Right lobe of liver (tissue), 6 donors: ENCODE measurements at regions not wholly inside any gene's neighbourhood (a gene's known extent, or its start where the extent isn't known, plus 50 kb on each side); places are given as distances from the start of the nearest gene placed in this dataset.

ENCODE experiments used
- ATAC-seq, 4 donors: fragments of 200-7000 bp; cut with Tn5 transposase; one replicate each; pipeline ENCODE4 v1.9.1; 2020; ENCODE audit warnings: mild to moderate bottlenecking in 4 of 4, moderate library complexity in 4 of 4
- DNase-seq, 3 donors: peaks; one replicate each; pipeline ENCODE4 v3.0.0-alpha.2; 2020
- H3K27ac ChIP-seq, 3 donors: fragments of 200-600 bp; one replicate each; pipeline ENCODE4 v1.8.0; 2022
- H3K27me3 ChIP-seq, 2 donors: fragments of 200-600 bp; one replicate each; pipeline ENCODE4 v1.8.0; 2022
- H3K36me3 ChIP-seq, 4 donors: fragments of 200-600 bp; sonication (generic) in 1 of 4; one replicate each; pipeline versions ENCODE4 v1.5.1 to v1.8.0; 2017 to 2022; ENCODE audit warnings: control low read depth in 1 of 4
- H3K4me1 ChIP-seq, 4 donors: fragments of 200-600 bp; sonication (generic) in 1 of 4; one replicate each; pipeline versions ENCODE4 v1.5.1 to v1.8.0; 2017 to 2022; ENCODE audit warnings: control low read depth in 1 of 4
- H3K4me3 ChIP-seq, 3 donors: fragments of 200-600 bp; one replicate each; pipeline ENCODE4 v1.8.0; 2022
- H3K9me3 ChIP-seq, 4 donors: fragments of 200-600 bp; sonication (generic) in 1 of 4; one replicate each; pipeline versions ENCODE4 v1.5.1 to v1.8.0; 2017 to 2022; ENCODE audit warnings: control low read depth in 1 of 4
- CTCF ChIP-seq, 4 donors: fragments of 200-600 bp in 3 of 4; fragments of 450-650 bp in 1 of 4; IDR thresholded peaks; one replicate each; pipeline versions ENCODE4 v1.5.1 to v1.8.0; 2016 to 2022; ENCODE audit warnings: antibody characterized with exemption in 4 of 4, mild to moderate bottlenecking in 2 of 4
- POLR2A ChIP-seq: fragments of 450-650 bp; IDR thresholded peaks from one replicate; pipeline ENCODE4 v1.6.1; 2017; ENCODE audit warnings: antibody characterized with exemption, mild to moderate bottlenecking
- WGBS: methylation state at CpG from one replicate; pipeline ENCODE4 v1.1.6; 2018; ENCODE audit warnings: low coverage, low lambda C conversion rate; ENCODE audit not compliant: insufficient coverage; ENCODE audit errors: missing lambda C conversion rate; 5-methylcytosine and 5-hydroxymethylcytosine counted together
- intact Hi-C, 2 donors: fragments of 100-400 bp; cut with DNase I; formaldehyde crosslinking; loops; one replicate each; pipeline versions ENCODE4 v1.11.2 to v1.14.1; 2022
- donor health status: DM: no; HTN: yes; CAD: no.
- donor health status: DM: no; HTN: no; CAD: no.
- donor health status: DM: no; HTN: no; CAD: no.
- donor health status: DM: no; HTN: yes; CAD: no.
- donor health status: DM: no; HTN: yes; CAD: no.

GRCh38 chrX:140292188-140292587, 212.7 kb downstream of the SOX3 start:
- TF ChIP-seq CTCF (IDR thresholded peaks at IDR 0.05), result no peak
- no peak for TF ChIP-seq POLR2A
- no peaks in the 10 kb centered on the region for H3K36me3 ChIP-seq
- DNase-seq (no peak), ATAC-seq (no peak)
- H3K27ac ChIP-seq, result no peak overlapping the region
- no peaks in the 10 kb centered on the region for H3K9me3 ChIP-seq
- intact Hi-C loops, result no loop called here
- no peak overlapping the region for H3K4me3 ChIP-seq
- 37% methylated on average over 2 of the region's 2 CpGs for WGBS
- no peaks in the 10 kb centered on the region for H3K4me1 ChIP-seq
- no peaks in the 10 kb centered on the region for H3K27me3 ChIP-seq

- ATAC-seq (no peak), DNase-seq (no peak)
- intact Hi-C loops, result no loop called here
- no peaks in the 10 kb centered on the region for H3K4me1 ChIP-seq
- 16% methylated on average over 3 of the region's 3 CpGs for WGBS
- H3K9me3 ChIP-seq, result no peaks in the 10 kb centered on the region
- no peak overlapping the region for H3K4me3 ChIP-seq
- no peaks in the 10 kb centered on the region for H3K27me3 ChIP-seq
- H3K36me3 ChIP-seq, result no peaks in the 10 kb centered on the region
- no peak overlapping the region for H3K27ac ChIP-seq
- TF ChIP-seq CTCF (IDR thresholded peaks at IDR 0.05), result no peak
- TF ChIP-seq POLR2A, result no peak
These were observed 229.9 kb downstream of the SOX3 start for GRCh38 chrX:140274811-140275525.

- H3K27ac ChIP-seq, result no peak overlapping the region
- H3K27me3 ChIP-seq, result no peaks in the 10 kb centered on the region
- TF ChIP-seq POLR2A, result no peak
- TF ChIP-seq CTCF (IDR thresholded peaks at IDR 0.05), result no peak
- ATAC-seq (no peak), DNase-seq (no peak)
- 39% methylated on average over 3 of the region's 4 CpGs for WGBS
- H3K4me1 ChIP-seq, result no peaks in the 10 kb centered on the region
- intact Hi-C loops, result no loop called here
- no peak overlapping the region for H3K4me3 ChIP-seq
- no peaks in the 10 kb centered on the region for H3K36me3 ChIP-seq
- H3K9me3 ChIP-seq, result no peaks in the 10 kb centered on the region
These were observed 230.9 kb downstream of the SOX3 start for GRCh38 chrX:140273921-140274320.

GRCh38 chrX:140250391-140250790, 254.5 kb downstream of the SOX3 start:
- intact Hi-C loops, result no loop called here
- ATAC-seq (no peak), DNase-seq (no peak)
- Histone ChIP-seq H3K4me3 (no peak overlapping the region), H3K4me1 (no peaks in the 10 kb centered on the region), H3K27ac (no peak overlapping the region), H3K9me3 (no peaks in the 10 kb centered on the region), H3K27me3 (peaks cover 0 to 17% of the 10 kb centered on the region in 2 donors), H3K36me3 (no peaks in the 10 kb centered on the region)
- no peak for TF ChIP-seq POLR2A
- TF ChIP-seq CTCF (IDR thresholded peaks at IDR 0.05), result no peak
- WGBS, result 19% methylated on average over 7 of the region's 10 CpGs

GRCh38 chrX:140249088-140249487, 255.8 kb downstream of the SOX3 start:
- DNase-seq (no peak), ATAC-seq (no peak)
- intact Hi-C loops, result no loop called here
- Histone ChIP-seq H3K36me3 (no peaks in the 10 kb centered on the region), H3K27me3 (peaks cover 0 to 17% of the 10 kb centered on the region in 2 donors), H3K4me1 (no peaks in the 10 kb centered on the region), H3K4me3 (no peak overlapping the region), H3K9me3 (no peaks in the 10 kb centered on the region), H3K27ac (no peak overlapping the region)
- TF ChIP-seq CTCF (IDR thresholded peaks at IDR 0.05) (no peak), POLR2A (no peak)
- 29% methylated on average over 8 of the region's 8 CpGs for WGBS
